MCF 10A (cell line): ENCODE measurements at regions not wholly inside any gene's neighbourhood (a gene's known extent, or its start where the extent isn't known, plus 50 kb on each side); places are given as distances from the start of the nearest gene placed in this dataset.

Source experiments
- BruUV-seq: library from RNA; stranded (reverse); fragments of 400-500 nt; replicated peaks from 2 replicates; lab custom pipeline; 2021; lab: Mats Ljungman, UMichigan
- CTCF ChIA-PET: fragments of 300-600 bp; sonication (Branson Sonifier 250); formaldehyde crosslinking; extraction: SDS; loops from one replicate; lab custom pipeline; 2021; ENCODE audit warnings: antibody characterized with exemption, inconsistent platforms; lab: Yijun Ruan, JAX
- POLR2A ChIA-PET: fragments of 300-600, 350-650 bp; sonication (Branson Sonifier 250); formaldehyde crosslinking; extraction: SDS; loops from one replicate; lab custom pipeline; 2020; ENCODE audit warnings: antibody characterized with exemption, inconsistent platforms; lab: Yijun Ruan, JAX
- DNase-seq: peaks from one replicate; pipeline ENCODE4 v3.0.0-alpha.2; 2018; ENCODE audit not compliant: unreplicated experiment
- H3K27ac Mint-ChIP-seq: one replicate; pipeline ENCODE4 v1.8.0; 2022; ENCODE audit warnings: mild to moderate bottlenecking, low read depth, mixed read lengths; ENCODE audit not compliant: unreplicated experiment
- H3K27me3 Mint-ChIP-seq: one replicate; pipeline ENCODE4 v1.8.0; 2022; ENCODE audit warnings: mixed read lengths; ENCODE audit not compliant: insufficient read depth, unreplicated experiment
- H3K36me3 Mint-ChIP-seq: one replicate; pipeline ENCODE4 v1.8.0; 2022; ENCODE audit warnings: mild to moderate bottlenecking, moderate library complexity, mixed read lengths; ENCODE audit not compliant: insufficient read depth, unreplicated experiment
- H3K4me1 Mint-ChIP-seq: one replicate; pipeline ENCODE4 v1.8.0; 2022; ENCODE audit warnings: mixed read lengths; ENCODE audit not compliant: insufficient read depth, unreplicated experiment
- H3K4me3 Mint-ChIP-seq: one replicate; pipeline ENCODE4 v1.8.0; 2022; ENCODE audit warnings: mild to moderate bottlenecking, moderate library complexity, mixed read lengths; ENCODE audit not compliant: unreplicated experiment
- H3K9me3 Mint-ChIP-seq: one replicate; pipeline ENCODE4 v1.8.0; 2022; ENCODE audit warnings: mixed read lengths; ENCODE audit not compliant: unreplicated experiment
- CTCF ChIP-seq: fragments of 200-600 bp; IDR thresholded peaks from one replicate; pipeline ENCODE4 v1.8.0; 2022; ENCODE audit warnings: antibody characterized with exemption, mild to moderate bottlenecking; ENCODE audit not compliant: unreplicated experiment
- intact Hi-C: fragments of 100-400 bp; cut with micrococcal nuclease; formaldehyde crosslinking; loops from 2 replicates; pipeline ENCODE4 v1.14.1; 2022

- POLR2A ChIA-PET, result no interaction called here
- Mint-ChIP-seq H3K27ac (no peak overlapping the region), H3K4me3 (no peak overlapping the region), H3K4me1 (no peaks in the 10 kb centered on the region), H3K36me3 (no peaks in the 10 kb centered on the region), H3K27me3 (peaks cover 57% of the 10 kb centered on the region), H3K9me3 (no peaks in the 10 kb centered on the region)
- BruUV-seq, result no TSS peak
- TF ChIP-seq CTCF, result no peak
- intact Hi-C loops, result no loop called here
- no peak for DNase-seq
- CTCF ChIA-PET, result interaction anchor here (0.7 to 1.3 kb wide), 2 partner anchors 46 to 1331 kb away, joined by 3 read pairs; no protein-coding TSS in a partner anchor
These were observed 261.4 kb upstream of the RXFP2 start for GRCh38 chr13:31477961-31478360.

GRCh38 chr13:31485183-31485582 is 254.1 kb upstream of the RXFP2 start:
- Mint-ChIP-seq H3K27ac (no peak overlapping the region), H3K4me3 (no peak overlapping the region), H3K36me3 (no peaks in the 10 kb centered on the region), H3K27me3 (peaks cover 55% of the 10 kb centered on the region), H3K4me1 (no peaks in the 10 kb centered on the region), H3K9me3 (no peaks in the 10 kb centered on the region)
- no TSS peak for BruUV-seq
- intact Hi-C loops, result no loop called here
- ChIA-PET POLR2A (interaction anchor here (1.6 kb wide), 1 partner anchor 9 kb away, joined by 3 read pairs; no protein-coding TSS in a partner anchor), CTCF (interaction anchor here (1.0 to 1.6 kb wide), 2 partner anchors 11 to 60 kb away, joined by 3 to 6 read pairs; no protein-coding TSS in a partner anchor)
- TF ChIP-seq CTCF, result no peak
- DNase-seq, result peak; percentile 51

- H3K9me3 Mint-ChIP-seq, result no peaks in the 10 kb centered on the region
- H3K27me3 Mint-ChIP-seq, result peaks cover 50% of the 10 kb centered on the region
- no peak overlapping the region for H3K27ac Mint-ChIP-seq
- no peak for TF ChIP-seq CTCF
- POLR2A ChIA-PET, result interaction anchor here (1.6 kb wide), 1 partner anchor 9 kb away, joined by 3 read pairs; no protein-coding TSS in a partner anchor
- CTCF ChIA-PET, result interaction anchor here (1.0 to 1.6 kb wide), 2 partner anchors 54 to 61 kb away, joined by 3 to 6 read pairs; no protein-coding TSS in a partner anchor
- H3K4me1 Mint-ChIP-seq, result no peaks in the 10 kb centered on the region
- BruUV-seq, result no TSS peak
- intact Hi-C loops, result no loop called here
- H3K4me3 Mint-ChIP-seq, result no peak overlapping the region
- no peaks in the 10 kb centered on the region for H3K36me3 Mint-ChIP-seq
- peak; percentile 35 for DNase-seq
These were observed 253.7 kb upstream of the RXFP2 start for GRCh38 chr13:31485651-31486051.

- ChIA-PET POLR2A (interaction anchor here (0.7 kb wide), 1 partner anchor 304 kb away, joined by 4 read pairs; no protein-coding TSS in a partner anchor), CTCF (interaction anchor here (0.8 kb wide), 1 partner anchor 67 kb away, joined by 5 read pairs; no protein-coding TSS in a partner anchor)
- DNase-seq, result no peak
- intact Hi-C loops, result no loop called here
- Mint-ChIP-seq H3K36me3 (no peaks in the 10 kb centered on the region), H3K9me3 (no peaks in the 10 kb centered on the region), H3K4me3 (no peak overlapping the region), H3K4me1 (no peaks in the 10 kb centered on the region), H3K27ac (no peak overlapping the region), H3K27me3 (peaks cover 11% of the 10 kb centered on the region)
- TF ChIP-seq CTCF, result no peak
- BruUV-seq, result no TSS peak
These were observed 244.0 kb upstream of the RXFP2 start for GRCh38 chr13:31495336-31495735.
